Stimulated activated effector memory CD8-positive, alpha-beta T cell treated with anti-CD3 and anti-CD28 coated beads, Interleukin-12 subunit alpha, Interleukin-12 subunit beta, amount 100 ng/mL, for 72 hours (primary cell): ENCODE measurements at regions not wholly inside any gene's neighbourhood (a gene's known extent, or its start where the extent isn't known, plus 50 kb on each side); places are given as distances from the start of the nearest gene placed in this dataset.
"Not testable (repeated sequence)": the region's sequence is repeated elsewhere in the genome, so short reads cannot be mapped to it uniquely, and the experiment has no call there.

Experiments
- ATAC-seq: fragments of 150-1000 bp; cut with Tn5 transposase; 2 replicates; pipeline ENCODE4 v1.10.0; 2021
- DNase-seq, 2 donors: peaks; one replicate each; pipeline ENCODE4 v3.0.0; 2021 to 2022; ENCODE audit warnings: low spot score in 2 of 2
- H3K27ac Mint-ChIP-seq: one replicate; pipeline ENCODE4 v1.8.0; 2022; ENCODE audit warnings: mild to moderate bottlenecking, mixed read lengths
- H3K36me3 Mint-ChIP-seq: one replicate; pipeline ENCODE4 v1.8.0; 2022; ENCODE audit warnings: mild to moderate bottlenecking, mixed read lengths
- H3K4me1 Mint-ChIP-seq: one replicate; pipeline ENCODE4 v1.8.0; 2022; ENCODE audit warnings: mixed read lengths
- H3K4me3 Mint-ChIP-seq: one replicate; pipeline ENCODE4 v1.8.0; 2022; ENCODE audit warnings: mild to moderate bottlenecking, mixed read lengths
- H3K9me3 Mint-ChIP-seq: one replicate; pipeline ENCODE4 v1.8.0; 2022; ENCODE audit warnings: mixed read lengths

DNA sequence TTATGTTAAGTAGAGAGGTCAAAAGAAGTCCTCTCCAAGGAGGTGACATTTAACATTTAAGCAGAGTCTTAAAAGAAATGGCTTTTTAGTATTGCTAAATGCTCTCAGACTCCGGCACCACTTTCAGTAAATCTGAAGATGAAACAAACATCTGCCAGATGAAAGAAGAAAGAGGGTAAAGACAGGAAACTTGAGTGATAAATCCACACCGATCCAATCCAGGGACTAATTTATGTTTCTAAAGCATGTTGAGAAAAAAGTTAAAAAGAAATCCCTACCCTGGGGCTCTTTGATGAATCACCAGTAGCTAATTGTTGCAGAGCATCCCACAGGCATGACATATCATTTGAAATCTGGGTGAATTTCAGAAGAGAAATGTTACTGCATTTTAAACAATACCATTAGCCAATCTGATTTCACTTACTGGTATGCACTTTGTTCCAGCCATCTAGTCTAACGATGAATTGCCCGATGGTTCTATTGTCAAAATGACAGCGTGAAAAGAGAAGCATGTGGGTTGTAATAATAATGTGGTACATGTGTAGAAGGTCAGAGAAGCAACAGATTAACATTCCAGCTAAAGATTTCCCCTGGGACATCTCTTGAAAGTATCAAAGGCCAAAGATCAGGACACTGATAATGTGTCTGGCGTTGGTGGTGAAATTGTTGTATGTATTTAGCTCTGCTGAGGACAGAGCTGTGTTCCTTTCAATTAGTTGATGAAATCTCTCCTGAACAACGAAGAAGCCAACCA, 485.7 kb downstream of the CSNK1G3 start:
- Mint-ChIP-seq H3K4me3 (no peak overlapping the region), H3K36me3 (no peaks in the 10 kb centered on the region), H3K9me3 (peaks cover 11% of the 10 kb centered on the region), H3K27ac (no peak overlapping the region), H3K4me1 (no peaks in the 10 kb centered on the region)
- no peak for DNase-seq
- no peak for ATAC-seq

DNA sequence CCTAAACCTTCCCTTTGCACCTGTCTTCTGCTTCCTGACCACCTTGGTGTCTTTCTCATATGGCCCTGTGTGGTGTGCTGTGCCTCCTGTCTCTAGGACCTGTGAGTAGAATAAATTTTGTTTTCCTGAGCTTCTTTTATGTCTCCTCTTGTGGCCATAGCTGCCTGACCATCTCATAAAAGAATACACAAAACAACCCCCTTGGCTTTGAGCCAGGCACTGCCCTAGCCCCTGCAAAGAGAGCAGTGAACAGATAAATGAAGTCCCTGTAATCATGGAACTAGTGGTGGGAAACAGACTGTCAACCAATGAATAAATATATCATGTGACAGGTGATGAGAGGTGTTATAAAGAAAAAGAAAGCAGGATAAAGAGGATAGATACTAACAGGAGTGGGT, 485.1 kb downstream of the CSNK1G3 start:
- Mint-ChIP-seq H3K27ac (no peak overlapping the region), H3K9me3 (peaks cover 11% of the 10 kb centered on the region), H3K4me3 (no peak overlapping the region), H3K4me1 (no peaks in the 10 kb centered on the region), H3K36me3 (no peaks in the 10 kb centered on the region)
- ATAC-seq: no peak
- DNase-seq: no peak

DNA sequence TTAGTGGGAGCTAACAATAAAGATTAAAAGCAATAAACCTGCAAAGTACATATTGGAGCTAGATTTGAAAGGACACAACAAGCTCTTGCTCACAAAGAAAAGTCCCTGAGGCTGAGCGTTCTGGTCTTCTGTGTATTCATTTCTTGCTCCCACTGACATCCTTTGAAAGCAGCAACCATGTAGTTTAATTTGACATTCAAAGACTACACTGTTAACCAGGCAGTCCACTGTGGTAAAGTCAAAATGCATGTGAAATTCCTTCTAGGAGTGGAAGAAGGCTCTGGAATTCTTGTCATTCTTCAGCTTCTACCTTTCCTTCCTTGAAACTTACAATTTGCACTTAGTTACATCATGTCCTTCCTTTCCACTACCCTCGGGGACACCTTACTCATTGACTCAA, 480.7 kb downstream of the CSNK1G3 start:
- Mint-ChIP-seq H3K36me3 (no peaks in the 10 kb centered on the region), H3K4me1 (no peaks in the 10 kb centered on the region)

DNA sequence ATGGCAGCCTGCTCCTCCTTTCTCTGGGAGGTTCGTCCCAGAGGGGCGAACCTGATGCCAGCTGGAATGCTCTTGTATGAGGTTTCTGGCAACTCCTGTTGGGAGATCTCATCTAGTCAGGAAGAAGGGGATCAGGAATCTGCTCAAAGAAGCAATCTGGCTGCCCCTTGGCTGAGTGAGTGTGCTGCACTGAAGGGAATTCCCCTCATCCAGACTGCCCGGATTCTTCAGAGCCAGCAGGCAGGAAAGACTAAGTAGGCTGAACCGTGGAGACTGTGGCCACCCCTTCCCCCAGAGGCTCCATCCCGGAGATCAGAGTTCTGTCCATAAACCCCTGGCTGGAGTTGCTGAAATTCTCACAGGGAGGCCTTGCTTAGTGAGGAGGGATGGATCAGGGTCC, 476.0 kb downstream of the CSNK1G3 start:
- H3K4me1 Mint-ChIP-seq: no peaks in the 10 kb centered on the region
- peaks cover 36% of the 10 kb centered on the region for H3K9me3 Mint-ChIP-seq

More for the DNA sequence above, 480.7 kb downstream of the CSNK1G3 start:
- peaks cover 16% of the 10 kb centered on the region for H3K9me3 Mint-ChIP-seq
- H3K4me3 Mint-ChIP-seq: no peak overlapping the region
- H3K27ac Mint-ChIP-seq: no peak overlapping the region
- ATAC-seq: no peak
- no peak for DNase-seq

DNA sequence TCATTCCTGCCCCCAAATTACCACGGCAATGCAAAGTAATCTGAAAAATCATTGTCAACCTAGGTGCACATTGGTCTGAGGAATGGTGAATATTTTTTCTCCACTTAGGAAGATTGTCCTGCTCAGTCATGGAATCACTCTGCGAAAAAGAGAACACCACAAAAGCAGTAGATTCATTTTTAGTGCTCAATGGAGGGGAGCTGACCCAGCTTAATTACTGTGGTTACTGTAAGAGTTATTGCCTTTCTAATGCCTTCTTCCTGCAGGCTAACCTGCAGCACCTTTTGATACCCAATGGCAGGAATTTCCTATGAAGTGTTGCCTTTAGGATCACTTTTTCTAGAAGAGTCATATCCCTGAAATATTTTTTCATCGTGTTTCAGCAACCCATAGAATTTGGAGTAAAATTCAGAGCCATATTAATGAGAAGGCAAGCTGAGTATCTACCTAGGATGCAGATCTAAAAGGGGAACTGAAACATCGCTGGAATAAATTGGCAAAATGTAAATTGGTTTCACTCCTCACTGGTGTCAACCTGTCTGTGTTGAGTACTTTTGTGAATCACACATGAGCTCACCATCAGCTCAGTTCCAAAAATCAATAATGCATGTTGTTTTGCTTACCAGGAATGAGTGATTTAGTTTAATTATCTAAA, 464.5 kb downstream of the CSNK1G3 start:
- no peak for DNase-seq
- no peak for ATAC-seq
- Mint-ChIP-seq H3K4me1 (no peaks in the 10 kb centered on the region), H3K4me3 (no peak overlapping the region), H3K27ac (no peak overlapping the region), H3K9me3 (peaks cover 11% of the 10 kb centered on the region), H3K36me3 (no peaks in the 10 kb centered on the region)

More for the DNA sequence above, 476.0 kb downstream of the CSNK1G3 start:
- no peak for ATAC-seq
- Mint-ChIP-seq H3K4me3 (no peak overlapping the region), H3K36me3 (no peaks in the 10 kb centered on the region), H3K27ac (no peak overlapping the region)
- DNase-seq: no peak

DNA sequence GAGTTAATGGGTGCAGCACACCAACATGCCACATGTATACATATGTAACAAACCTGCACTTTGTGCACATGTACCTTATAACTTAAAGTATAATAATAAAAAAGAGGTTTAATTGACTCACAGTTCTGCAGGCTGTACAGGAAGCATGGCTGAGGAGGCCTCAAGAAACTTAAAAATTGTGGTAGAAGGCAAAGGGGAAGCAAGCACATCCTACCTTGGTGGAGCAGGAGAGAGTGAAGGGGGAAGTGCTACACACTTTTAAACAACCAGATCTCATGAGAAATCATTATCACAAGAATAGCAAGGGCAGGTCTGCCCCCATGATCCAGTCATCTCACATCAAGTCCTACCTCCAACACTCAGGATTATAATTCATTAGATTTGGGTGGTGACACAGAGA, 463.5 kb downstream of the CSNK1G3 start:
- H3K27ac Mint-ChIP-seq, H3K4me1 Mint-ChIP-seq, H3K4me3 Mint-ChIP-seq, DNase-seq, H3K36me3 Mint-ChIP-seq, ATAC-seq: not testable (repeated sequence)
- H3K9me3 Mint-ChIP-seq: peaks cover 13% of the 10 kb centered on the region

DNA sequence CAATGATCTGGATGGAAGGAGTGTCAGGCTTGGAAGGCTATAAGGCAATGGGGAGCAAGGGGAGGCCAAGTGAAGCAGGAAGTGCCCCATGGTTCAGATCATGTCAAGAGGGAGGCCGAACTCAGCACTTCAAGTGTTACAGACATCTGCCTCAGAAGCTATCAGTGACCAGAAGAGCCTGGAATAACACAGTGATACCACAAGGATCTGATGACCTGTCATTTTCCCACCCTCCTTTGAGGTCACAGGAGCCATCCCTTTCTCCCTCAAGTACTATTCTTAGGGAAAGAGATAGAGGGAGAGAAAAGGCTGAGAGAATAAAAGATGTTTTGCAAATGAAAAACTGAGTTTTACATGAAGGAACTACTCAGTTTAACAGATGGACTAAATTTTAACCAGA, 454.8 kb downstream of the CSNK1G3 start:
- Mint-ChIP-seq H3K9me3 (peaks cover 15% of the 10 kb centered on the region), H3K36me3 (no peaks in the 10 kb centered on the region), H3K4me1 (no peaks in the 10 kb centered on the region), H3K4me3 (no peak overlapping the region), H3K27ac (no peak overlapping the region)
- no peak for ATAC-seq
- DNase-seq: no peak

DNA sequence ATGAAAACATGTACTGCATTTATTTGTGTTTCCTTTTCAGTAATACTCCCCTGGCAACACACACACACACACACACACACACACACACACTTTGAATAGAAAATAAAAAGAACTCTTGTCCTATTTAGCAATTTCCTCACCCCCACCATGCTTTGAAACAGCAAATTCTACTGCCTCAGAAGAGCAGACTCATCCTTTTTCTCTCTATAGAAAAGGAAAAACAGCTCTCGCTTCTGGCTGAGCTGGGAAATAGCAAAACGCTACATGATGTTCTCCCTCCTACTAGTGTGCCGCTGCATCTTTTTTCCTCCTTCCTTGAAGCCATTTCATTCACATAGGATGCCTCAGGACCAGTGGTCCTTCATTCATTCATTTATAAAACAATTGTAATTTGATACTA, 453.6 kb downstream of the CSNK1G3 start:
- H3K9me3 Mint-ChIP-seq: peaks cover 13% of the 10 kb centered on the region
- H3K4me3 Mint-ChIP-seq: no peak overlapping the region
- H3K36me3 Mint-ChIP-seq: no peaks in the 10 kb centered on the region
- no peaks in the 10 kb centered on the region for H3K4me1 Mint-ChIP-seq
- DNase-seq (no peak), ATAC-seq (no peak)
- no peak overlapping the region for H3K27ac Mint-ChIP-seq

DNA sequence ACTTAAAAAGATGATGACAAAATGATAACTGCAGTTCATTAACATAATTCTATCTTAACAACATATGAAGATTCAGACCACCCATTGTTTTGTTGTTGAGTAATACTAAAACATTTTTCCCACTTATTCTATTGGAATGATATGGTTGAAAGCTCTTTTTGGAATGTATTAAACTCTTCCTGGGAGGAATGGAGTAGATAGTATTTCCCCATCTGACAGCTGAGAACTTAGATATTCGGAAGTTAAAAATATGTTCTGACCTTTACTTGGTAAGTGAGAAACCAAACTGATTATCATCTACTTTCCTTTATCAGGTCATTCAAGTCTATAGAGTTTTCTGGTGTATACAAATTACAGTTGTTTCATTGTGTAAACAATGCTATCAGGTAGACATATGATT, 452.9 kb downstream of the CSNK1G3 start:
- Mint-ChIP-seq H3K4me1 (no peaks in the 10 kb centered on the region), H3K36me3 (no peaks in the 10 kb centered on the region), H3K27ac (no peak overlapping the region), H3K9me3 (peaks cover 14% of the 10 kb centered on the region), H3K4me3 (no peak overlapping the region)
- DNase-seq (no peak), ATAC-seq (no peak)

DNA sequence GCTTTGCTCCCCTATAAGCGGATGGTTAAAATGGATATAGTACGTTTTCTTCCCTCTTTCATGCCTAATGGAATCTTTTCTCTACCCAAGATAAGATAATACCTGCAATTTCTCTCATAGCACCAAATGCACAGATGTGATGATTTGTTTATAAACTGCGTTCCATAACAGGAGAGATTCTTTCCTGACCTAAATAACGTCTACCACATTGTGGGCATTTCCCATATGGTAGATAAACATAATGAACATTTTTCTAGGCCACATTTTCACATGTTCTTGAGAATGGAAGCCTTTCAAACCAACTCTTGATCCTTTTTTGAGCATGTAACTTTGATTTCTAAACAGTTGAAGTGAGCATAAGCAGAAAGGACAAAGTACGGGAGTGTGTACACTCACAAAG, 448.5 kb downstream of the CSNK1G3 start:
- ATAC-seq (no peak), DNase-seq (no peak)
- Mint-ChIP-seq H3K9me3 (peaks cover 20% of the 10 kb centered on the region), H3K4me1 (no peaks in the 10 kb centered on the region), H3K36me3 (no peaks in the 10 kb centered on the region), H3K27ac (no peak overlapping the region), H3K4me3 (no peak overlapping the region)

DNA sequence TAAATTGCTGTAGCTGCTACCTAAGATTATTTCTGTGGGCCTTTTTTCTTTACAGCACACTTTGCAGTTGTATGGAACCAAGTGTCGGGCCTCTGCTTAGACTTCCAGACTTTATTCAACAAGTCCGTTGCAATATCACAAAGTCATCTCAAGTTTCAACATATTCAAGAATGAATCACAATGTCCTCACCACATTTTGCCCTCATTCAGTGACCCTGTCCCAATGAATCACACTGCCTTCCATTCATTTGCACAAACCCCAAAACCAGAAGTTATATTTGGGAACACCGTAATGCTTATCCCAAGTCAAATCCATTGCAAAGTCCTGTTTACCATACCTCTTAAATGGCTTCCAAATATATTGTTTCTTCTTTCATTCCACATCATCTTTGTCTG, 439.6 kb downstream of the CSNK1G3 start:
- Mint-ChIP-seq H3K36me3 (no peaks in the 10 kb centered on the region), H3K9me3 (peaks cover 18% of the 10 kb centered on the region), H3K4me3 (no peak overlapping the region), H3K4me1 (no peaks in the 10 kb centered on the region), H3K27ac (no peak overlapping the region)
- no peak for DNase-seq
- no peak for ATAC-seq

DNA sequence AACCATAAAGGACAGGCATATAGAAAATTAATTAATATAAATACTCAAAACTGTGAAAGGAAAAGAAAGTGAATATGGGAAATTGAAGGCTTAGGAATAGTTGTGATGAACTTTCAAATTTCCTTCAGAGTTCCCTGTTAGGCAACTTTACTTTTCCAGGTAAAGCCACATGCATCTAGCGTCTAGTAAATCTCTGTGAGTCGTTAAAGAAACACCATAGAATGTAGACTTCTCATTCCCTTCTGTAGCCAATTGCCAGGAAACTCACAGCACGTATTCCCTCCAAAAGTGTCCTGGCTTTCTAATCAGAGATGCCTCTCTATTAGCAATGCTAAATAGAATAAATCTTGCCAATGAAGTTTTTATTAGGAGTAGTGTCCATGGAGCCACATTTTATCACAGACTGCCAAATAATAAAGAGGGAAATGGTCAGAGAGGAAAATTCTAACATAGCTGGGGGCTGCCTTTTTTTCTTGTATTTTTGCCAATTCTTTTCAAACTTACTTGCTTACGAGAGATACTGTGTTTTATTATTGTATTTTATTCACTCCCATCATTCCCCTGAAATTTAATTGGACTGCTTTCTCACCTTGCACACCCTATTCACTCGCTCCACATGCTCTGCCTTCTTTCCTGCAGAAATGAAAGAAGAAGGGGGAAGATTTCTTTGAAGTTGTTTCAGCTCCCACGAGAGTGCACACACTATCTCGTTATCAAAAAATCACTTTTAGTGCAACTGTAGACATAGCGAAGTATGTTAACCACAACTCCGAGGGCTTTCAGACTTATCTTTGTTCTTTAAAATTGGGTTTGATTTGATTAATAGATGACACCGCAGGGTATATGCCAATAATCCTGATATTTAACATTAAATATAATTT, 439.0 kb downstream of the CSNK1G3 start:
- no peaks in the 10 kb centered on the region for H3K36me3 Mint-ChIP-seq
- H3K4me3 Mint-ChIP-seq: no peak overlapping the region
- DNase-seq (no peak), ATAC-seq (no peak)
- H3K9me3 Mint-ChIP-seq: peaks cover 14% of the 10 kb centered on the region
- no peak overlapping the region for H3K27ac Mint-ChIP-seq
- no peaks in the 10 kb centered on the region for H3K4me1 Mint-ChIP-seq

DNA sequence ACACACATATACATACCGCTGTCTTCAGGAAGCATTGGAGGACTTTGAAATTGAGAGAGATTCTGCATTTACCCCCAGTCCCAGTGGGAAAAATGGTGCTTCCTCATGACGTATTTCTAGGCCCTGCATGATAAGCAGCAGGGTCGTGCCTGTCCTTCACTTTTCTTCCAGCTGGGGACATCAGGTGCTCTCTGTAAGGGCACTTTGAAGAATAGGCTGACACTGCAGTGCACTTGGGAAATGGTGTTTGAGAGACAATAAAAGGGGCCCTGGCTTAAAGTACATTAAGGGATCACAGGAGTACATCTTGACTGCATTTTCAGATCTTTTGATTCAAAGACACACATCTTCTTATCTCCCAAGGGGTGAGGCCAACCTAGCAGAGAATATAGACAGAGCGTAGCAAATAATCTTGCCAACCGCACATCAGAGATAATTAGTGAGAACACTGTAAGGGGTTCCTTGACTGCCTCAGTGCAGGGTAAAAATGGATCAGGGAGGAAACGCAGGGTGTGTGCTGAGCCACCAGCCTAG, 437.9 kb downstream of the CSNK1G3 start:
- ATAC-seq (no peak), DNase-seq (no peak)
- H3K9me3 Mint-ChIP-seq: peaks cover 14% of the 10 kb centered on the region
- no peaks in the 10 kb centered on the region for H3K36me3 Mint-ChIP-seq
- H3K4me3 Mint-ChIP-seq: no peak overlapping the region
- H3K27ac Mint-ChIP-seq: no peak overlapping the region
- no peaks in the 10 kb centered on the region for H3K4me1 Mint-ChIP-seq

DNA sequence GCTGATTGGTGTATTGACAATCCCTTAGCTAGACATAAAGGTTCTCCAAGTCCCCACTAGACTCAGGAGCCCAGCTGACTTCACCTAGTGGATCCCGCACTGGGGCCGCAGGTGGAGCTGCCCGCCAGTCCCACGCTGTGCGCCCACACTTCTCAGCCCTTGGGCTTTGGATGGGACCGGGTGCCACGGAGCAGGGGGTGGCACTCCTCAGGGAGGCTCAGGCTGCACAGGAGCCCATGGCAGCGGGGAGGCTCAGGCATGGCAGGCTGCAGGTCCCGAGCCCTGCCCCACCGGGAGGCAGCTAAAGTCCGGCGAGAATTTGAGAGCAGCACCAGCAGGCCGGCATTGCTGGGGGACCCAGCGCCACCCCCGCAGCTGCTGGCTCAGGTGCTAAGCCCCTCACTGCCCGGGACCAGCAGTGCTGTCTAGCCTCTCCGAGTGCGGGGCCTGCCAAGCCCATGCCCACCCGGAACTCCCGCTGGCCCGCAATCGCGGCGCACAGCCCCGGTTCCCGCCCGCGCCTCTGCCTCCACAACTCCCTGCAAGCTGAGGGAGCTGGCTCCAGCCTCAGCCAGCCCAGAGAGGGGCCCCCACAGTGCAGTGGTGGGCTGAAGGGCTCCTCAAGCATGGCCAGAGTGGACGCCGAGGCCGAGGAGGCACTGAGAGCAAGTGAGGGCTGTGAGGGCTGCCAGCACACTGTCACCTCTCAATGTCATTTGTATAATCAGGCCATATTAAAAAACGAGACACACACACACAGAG, 437.2 kb downstream of the CSNK1G3 start:
- H3K27ac Mint-ChIP-seq: no peak overlapping the region
- H3K36me3 Mint-ChIP-seq: no peaks in the 10 kb centered on the region
- no peaks in the 10 kb centered on the region for H3K4me1 Mint-ChIP-seq
- no peak for DNase-seq
- no peak for ATAC-seq
- no peak overlapping the region for H3K4me3 Mint-ChIP-seq
- H3K9me3 Mint-ChIP-seq: peaks cover 14% of the 10 kb centered on the region

DNA sequence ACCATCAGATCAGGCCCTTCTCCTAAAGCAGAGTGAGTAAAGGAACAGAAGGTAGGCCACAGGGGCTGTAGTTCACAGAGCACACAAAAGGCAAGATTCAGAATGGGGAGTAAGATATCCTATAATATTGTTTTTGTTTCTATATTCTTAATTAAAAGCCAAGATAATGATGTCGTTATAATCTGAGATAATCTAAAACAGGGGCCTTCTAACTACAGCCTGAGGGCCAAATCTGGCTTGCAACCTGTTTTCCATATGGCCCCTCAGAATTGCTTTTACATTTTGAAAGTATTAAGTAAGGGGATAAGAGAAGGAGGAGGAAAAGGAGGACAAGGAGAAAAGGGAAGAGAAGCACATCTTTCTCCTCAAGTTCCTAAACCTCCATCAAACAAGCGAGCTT, 435.8 kb downstream of the CSNK1G3 start:
- Mint-ChIP-seq H3K9me3 (peaks cover 16% of the 10 kb centered on the region), H3K36me3 (no peaks in the 10 kb centered on the region), H3K27ac (no peak overlapping the region), H3K4me3 (no peak overlapping the region), H3K4me1 (no peaks in the 10 kb centered on the region)
- DNase-seq: no peak
- ATAC-seq: no peak
